NCI-H2029 treated with DMSO at 0.1 percent for 48 hours (cell line): ENCODE measurements at regions not wholly inside any gene's neighbourhood (a gene's known extent, or its start where the extent isn't known, plus 50 kb on each side); places are given as distances from the start of the nearest gene placed in this dataset.

Source experiments
- DNase-seq: peaks from one replicate; lab custom pipeline; 2025; lab: John Stamatoyannopoulos, UW

DNA sequence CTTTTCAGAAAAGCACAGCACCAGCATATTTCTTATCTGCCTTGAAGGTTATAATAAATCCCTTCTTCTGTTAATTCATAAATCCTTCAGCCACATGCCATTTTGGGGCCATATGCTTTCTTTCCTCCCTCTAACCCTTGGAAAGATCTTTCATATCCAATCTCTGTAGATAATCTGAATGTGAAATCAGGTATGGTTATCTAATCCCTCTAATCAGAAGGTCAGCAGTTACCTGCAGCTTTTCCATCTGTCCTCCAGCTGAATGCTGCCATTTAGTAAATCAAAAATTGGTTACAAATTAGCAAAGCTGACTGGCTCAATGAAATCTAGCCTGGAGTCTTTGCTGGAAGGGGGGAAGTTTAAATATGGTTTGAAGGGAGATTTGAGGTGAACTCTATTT is 230.5 kb downstream of the PIK3C3 start:
- no peak for DNase-seq

- no peak for DNase-seq
Observed at GRCh38 chr18:42187611-42188380, 232.8 kb downstream of the PIK3C3 start.

- no peak for DNase-seq
Observed at GRCh38 chr18:42190643-42191042, 235.6 kb downstream of the PIK3C3 start.

- DNase-seq = no peak
Observed at GRCh38 chr18:42192251-42193248, 237.5 kb downstream of the PIK3C3 start.

DNA sequence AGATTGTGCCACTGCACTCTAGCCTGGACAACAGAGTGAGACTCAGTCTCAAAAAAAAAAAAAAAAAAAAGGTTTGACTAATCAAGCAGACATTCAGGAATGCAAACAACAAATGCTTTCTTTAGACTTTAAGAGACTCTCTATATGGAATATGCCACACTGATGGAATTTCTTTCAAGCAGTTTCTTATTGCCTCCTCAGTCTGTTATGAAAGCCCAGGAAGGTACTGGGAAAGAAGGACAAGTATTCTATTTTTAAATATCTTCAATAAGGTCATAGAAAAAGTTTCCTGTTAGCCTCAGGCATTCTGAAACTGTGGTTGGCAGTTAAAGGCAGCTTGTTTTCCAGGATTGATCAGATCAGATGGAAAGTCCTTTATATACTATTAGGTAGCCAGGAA is 241.6 kb downstream of the PIK3C3 start:
- no peak for DNase-seq

DNA sequence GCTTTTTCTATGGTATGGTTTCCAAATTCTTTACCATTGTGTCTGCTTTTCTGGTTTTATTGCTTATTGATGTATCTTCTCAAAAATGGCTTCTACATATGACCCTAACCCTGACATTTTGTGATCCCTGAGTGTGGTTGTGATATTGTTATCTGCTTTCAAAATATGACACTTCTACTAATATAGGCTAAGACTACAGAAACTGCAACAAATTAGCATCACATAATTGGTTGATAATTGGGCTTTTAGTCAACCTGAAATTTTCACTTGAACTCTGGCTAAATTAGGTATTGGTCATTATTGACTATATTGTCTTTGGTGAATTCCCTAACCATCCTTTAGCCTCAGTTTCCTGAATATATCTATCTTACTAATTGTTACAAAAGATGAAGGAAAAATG is 246.1 kb downstream of the PIK3C3 start:
- DNase-seq = no peak

GRCh38 chr18:42211201-42211600 is 256.2 kb downstream of the PIK3C3 start:
- no peak for DNase-seq

DNA sequence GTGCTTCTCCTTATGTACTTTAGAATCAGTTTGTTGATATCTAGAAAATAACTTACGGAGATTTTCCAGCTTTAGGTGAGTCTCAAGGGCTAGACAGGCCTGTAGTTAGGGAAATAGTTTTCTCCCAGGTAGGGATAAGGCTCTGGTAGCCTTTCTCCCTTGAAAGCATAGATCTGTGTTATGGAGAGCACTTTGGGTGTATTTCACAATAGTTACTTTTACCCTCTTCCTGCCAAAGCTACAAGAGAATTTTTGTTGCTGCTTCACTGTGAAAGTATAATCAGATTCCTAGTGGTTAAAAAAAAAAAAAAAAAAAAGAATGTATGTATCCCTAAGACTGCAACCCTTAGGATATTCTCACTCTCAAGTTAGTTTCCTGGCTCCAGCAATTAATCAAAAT is 267.5 kb downstream of the PIK3C3 start:
- DNase-seq = no peak

- DNase-seq = no peak
Observed at GRCh38 chr18:42228581-42228980, 273.5 kb downstream of the PIK3C3 start.

- DNase-seq = no peak
Observed at GRCh38 chr18:42229211-42230210, 274.5 kb downstream of the PIK3C3 start.

- no peak for DNase-seq
Observed at GRCh38 chr18:42230636-42231035, 275.6 kb downstream of the PIK3C3 start.

GRCh38 chr18:42231284-42231683 is 276.2 kb downstream of the PIK3C3 start:
- DNase-seq = no peak

DNA sequence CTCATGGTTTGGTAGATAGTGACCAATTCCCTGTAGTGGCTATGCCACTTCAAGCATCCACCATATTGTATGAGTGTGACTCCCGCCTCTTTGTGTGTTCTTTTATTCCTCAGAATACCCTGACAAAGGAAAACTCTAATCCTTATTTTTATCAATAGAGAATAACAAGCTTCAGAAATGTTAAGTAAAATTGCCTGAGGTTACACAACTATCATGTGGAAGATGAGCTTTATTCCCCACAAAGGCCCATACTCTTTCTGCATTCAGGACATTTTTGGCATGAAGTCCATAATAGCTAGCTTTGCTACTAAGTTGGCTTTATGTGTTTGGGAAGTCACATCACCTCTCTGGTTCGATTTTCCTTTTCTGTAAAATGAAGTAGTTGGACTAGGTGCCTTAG is 276.8 kb downstream of the PIK3C3 start:
- no peak for DNase-seq

DNA sequence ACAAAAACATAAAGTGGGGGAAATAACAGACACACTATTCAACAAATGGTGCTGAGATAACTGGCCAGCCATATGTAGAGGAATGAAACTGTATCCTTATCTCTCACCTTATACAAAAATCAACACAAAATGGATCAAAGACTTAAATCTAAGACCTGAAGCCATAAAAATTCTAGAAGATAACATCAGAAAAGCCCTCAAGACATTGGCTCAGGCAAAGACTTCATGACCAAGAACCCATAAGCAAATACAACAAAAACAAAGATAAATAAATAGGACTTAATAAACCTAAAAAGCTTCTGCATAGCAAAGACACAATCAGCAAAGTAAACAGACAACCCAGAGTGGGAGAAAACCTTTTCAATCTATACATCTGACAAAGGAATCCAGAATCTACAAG is 278.9 kb downstream of the PIK3C3 start:
- DNase-seq = no peak

DNA sequence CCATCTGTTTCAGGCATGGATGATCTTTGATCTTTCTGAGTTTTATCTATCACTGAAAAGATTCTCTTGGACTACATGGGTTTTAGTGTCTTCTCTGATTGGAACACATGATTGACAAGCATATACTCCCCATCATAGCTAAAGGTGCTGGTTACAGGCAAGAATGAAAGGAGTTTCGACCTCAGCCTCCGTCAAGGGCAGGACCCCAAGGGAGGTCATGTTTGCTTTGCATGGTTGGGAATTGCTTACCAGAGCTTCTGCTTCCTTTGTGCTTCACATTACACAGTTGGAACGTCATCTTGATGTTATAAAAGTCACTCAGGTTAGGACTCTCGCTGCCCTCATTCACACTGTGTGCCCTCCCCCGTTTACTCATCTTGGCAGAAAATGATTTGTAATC is 287.7 kb downstream of the PIK3C3 start:
- no peak for DNase-seq

- no peak for DNase-seq
Observed at GRCh38 chr18:42245137-42245536, 290.1 kb downstream of the PIK3C3 start.

DNA sequence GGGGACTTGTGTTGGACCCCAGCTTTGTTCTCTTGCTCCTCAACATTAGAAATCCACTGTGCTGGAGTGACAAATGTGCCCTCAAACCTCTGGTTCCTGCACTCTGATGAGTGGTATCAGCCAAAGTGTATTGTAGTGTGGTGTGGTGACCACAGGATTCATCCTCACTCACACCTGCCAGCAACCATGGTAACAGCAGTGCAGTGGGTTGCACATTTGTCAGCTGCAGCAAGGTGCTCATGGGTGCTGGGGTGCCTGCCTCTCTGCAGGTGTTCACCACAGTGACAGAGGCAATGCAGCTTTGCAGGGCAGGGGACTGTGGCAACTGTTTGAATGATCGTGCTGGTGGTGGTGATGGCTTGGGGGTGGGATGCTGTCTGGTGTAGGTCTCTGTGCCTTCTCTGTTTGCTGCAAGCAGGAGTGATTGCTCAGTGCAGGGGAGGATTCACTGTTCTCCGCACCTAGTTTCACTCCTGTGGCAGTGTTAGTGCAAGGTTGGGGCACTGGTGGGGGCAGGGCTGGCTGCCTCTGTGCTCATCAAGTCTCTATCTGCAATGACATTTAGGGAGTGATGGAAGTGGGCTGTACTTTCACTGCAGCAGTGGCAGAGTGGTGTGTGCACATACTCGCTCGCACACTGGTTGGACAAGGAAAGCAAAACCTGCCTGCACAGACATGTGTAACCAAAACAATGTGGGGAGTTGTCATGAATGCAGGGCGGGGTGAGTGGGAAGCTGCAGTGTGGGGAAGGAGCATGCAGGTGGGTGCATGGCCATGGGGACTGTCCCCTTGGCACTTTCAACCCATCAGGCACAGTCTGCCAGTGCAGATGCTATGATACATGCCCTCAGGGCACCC is 301.1 kb downstream of the PIK3C3 start:
- no peak for DNase-seq

DNA sequence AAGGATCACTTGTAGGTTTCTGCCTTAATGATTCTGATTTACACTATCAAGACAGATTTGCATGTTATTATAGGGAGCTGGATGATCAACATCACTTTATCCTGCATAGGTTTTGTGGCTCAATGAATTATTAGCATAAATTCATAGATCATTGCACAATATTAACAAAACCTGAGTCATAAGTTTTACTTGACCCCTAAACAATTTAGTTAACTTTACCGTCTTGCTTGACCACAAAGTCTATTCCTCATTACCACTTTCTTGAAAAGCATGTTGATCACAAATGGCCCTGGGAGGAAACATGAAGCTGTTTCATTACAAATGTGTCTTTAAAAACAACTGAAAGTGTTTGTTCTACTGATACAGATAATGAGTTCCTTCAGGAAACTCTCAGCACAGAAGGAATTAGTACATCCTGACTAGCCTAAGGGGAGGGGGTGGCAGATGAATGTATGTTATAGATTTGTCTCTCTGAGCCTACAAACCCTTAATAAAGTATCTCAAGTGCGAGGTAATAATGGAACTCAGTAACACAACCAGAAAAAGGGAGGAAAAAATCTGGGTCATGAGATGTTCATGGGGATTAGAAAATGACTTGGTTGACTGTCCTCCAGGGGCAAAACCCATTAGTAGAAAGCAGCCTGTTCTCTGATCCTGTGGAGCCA is 303.4 kb downstream of the PIK3C3 start:
- DNase-seq = no peak

- DNase-seq = no peak
Observed at GRCh38 chr18:42261731-42262130, 306.7 kb downstream of the PIK3C3 start.

DNA sequence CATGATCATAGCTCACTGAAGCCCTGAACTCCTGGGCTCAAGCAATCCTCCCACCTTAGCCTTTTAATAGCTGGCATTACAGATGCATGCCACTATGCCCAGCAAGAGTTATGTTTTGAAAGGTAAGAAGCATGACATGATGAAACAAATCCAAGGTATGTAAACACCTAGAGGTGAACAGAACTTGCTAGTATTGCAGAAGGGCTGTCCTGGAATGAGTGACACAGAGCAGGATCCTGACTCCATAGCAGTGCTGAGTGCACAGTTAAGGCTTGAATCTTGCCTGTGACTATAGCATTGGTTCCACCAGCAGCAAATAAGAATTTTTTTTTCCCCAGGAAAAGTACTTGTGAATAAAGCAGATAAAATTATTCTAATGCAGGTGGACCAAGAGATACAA is 309.5 kb downstream of the PIK3C3 start:
- DNase-seq = no peak
